Psoas muscle (tissue), 7 donors: ENCODE measurements at regions not wholly inside any gene's neighbourhood (a gene's known extent, or its start where the extent isn't known, plus 50 kb on each side); places are given as distances from the start of the nearest gene placed in this dataset.
"Not testable (repeated sequence)": the region's sequence is repeated elsewhere in the genome, so short reads cannot be mapped to it uniquely, and the experiment has no call there.

ENCODE experiments used
- ATAC-seq, 4 donors: fragments of 200-7000 bp; cut with Tn5 transposase; one replicate each; pipeline ENCODE4 v1.9.1; 2020; ENCODE audit warnings: moderate library complexity in 3 of 4, mild to moderate bottlenecking in 2 of 4
- DNase-seq, 2 donors: peaks; one replicate each; pipeline ENCODE4 v3.0.0-alpha.2; 2020
- H3K27ac ChIP-seq: fragments of 200-600 bp; one replicate; pipeline ENCODE4 v1.8.0; 2022
- H3K27me3 ChIP-seq, 3 donors: fragments of 200-600 bp in 1 of 3; one replicate each; pipeline versions ENCODE4 v1.6.1 to v1.8.0; 2013 to 2022; ENCODE audit warnings: low read length in 2 of 3, mild to moderate bottlenecking in 2 of 3, moderate library complexity in 1 of 3; ENCODE audit not compliant: insufficient read depth in 3 of 3
- H3K36me3 ChIP-seq, 2 donors: fragments of 200-600 bp in 1 of 2; one replicate each; pipeline versions ENCODE4 v1.6.1 to v1.8.0; 2013 to 2022; ENCODE audit warnings: low read depth in 1 of 2, mild to moderate bottlenecking in 1 of 2, moderate library complexity in 1 of 2; ENCODE audit not compliant: insufficient read depth in 1 of 2
- H3K4me1 ChIP-seq: fragments of 200-600 bp; one replicate; pipeline ENCODE4 v1.8.0; 2022
- H3K4me3 ChIP-seq: fragments of 200-600 bp; one replicate; pipeline ENCODE4 v1.8.0; 2022; ENCODE audit warnings: mild to moderate bottlenecking
- H3K9me3 ChIP-seq: fragments of 200-600 bp; one replicate; pipeline ENCODE4 v1.8.0; 2022
- WGBS, 3 donors: extraction: QIAGEN DNeasy Blood & Tissue Kit; methylation state at CpG; one replicate each; pipeline versions ENCODE4 v1.1.6 to v1.1.7; 2013; 5-methylcytosine and 5-hydroxymethylcytosine counted together
- intact Hi-C, 2 donors: fragments of 100-400 bp; cut with DNase I; formaldehyde crosslinking; loops; one replicate each; pipeline versions ENCODE4 v1.11.0 to v1.14.2; 2022
- TF ChIP-seq, protein P1 (sequence below): fragments of 200-600 bp; IDR thresholded peaks from one replicate; pipeline ENCODE4 v1.8.0; 2022; ENCODE audit warnings: antibody characterized with exemption
- donor health status: healthy with polysubstance abuse.
- donor health status: DM: no; HTN: no; CAD: no; lungs with moderate emphysema.
- donor health status: Bipolar disorder and iron deficiency.
- donor health status: healthy.
- donor health status: DM: yes; HTN: yes; CAD: no.
- donor health status: DM: no; HTN: no; CAD: no.
- donor health status: DM: yes; HTN: yes; CAD: no.

DNA sequence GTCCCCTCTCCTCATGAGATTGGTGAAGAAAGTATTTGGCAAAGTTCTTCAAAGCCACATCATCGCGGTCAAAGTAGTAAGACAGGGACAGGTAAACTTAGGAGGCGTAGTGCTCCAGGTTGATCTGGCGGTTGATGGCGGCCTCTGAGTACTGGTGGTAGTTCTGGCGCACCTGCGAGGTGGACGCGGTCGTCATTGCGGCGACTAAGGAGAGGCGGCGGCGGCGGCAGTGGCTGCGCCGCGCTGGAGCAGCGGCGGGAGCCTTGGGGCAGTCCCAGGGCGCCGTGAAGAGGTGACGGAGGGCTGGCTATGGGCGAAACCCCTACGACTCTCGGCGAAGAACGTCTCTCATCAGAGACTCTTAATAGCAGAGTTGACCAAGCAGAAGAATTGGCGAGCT, 107.2 kb upstream of the UBE2E3 start:
- TF ChIP-seq, protein P1, sequence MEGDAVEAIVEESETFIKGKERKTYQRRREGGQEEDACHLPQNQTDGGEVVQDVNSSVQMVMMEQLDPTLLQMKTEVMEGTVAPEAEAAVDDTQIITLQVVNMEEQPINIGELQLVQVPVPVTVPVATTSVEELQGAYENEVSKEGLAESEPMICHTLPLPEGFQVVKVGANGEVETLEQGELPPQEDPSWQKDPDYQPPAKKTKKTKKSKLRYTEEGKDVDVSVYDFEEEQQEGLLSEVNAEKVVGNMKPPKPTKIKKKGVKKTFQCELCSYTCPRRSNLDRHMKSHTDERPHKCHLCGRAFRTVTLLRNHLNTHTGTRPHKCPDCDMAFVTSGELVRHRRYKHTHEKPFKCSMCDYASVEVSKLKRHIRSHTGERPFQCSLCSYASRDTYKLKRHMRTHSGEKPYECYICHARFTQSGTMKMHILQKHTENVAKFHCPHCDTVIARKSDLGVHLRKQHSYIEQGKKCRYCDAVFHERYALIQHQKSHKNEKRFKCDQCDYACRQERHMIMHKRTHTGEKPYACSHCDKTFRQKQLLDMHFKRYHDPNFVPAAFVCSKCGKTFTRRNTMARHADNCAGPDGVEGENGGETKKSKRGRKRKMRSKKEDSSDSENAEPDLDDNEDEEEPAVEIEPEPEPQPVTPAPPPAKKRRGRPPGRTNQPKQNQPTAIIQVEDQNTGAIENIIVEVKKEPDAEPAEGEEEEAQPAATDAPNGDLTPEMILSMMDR = no peak
- ATAC-seq (no peak), DNase-seq (no peak)
- 70 to 85% (median 74%) methylated on average over 23 to 27 of the region's 30 CpGs for WGBS, 3 donors
- Histone ChIP-seq H3K9me3 (peaks cover 10% of the 10 kb centered on the region), H3K27me3 (no peaks in the 10 kb centered on the region), H3K4me1 (no peaks in the 10 kb centered on the region), H3K4me3 (no peak overlapping the region), H3K36me3 (no peaks in the 10 kb centered on the region), H3K27ac (no peak overlapping the region)
- intact Hi-C loops = no loop called here

DNA sequence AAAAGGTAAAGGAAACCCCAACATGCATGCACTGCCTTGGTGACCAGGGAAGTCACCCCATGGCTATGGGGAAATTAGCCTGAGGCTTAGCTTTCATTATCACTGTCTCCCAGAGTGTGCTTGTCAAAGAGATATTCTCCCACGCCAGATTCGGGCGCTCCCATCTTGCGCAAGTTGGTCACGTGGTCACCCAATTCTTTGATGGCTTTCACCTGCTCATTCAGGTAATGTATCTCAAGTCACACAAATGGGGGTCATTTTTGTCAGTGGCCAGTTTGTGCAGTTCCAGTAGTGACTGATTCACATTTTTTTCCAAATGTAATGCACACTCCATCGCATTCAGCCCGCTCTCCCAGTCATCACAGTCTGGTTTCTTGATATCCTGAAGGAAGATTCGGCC, 107.6 kb upstream of the UBE2E3 start:
- ATAC-seq, H3K9me3 ChIP-seq, H3K36me3 ChIP-seq, DNase-seq, H3K27me3 ChIP-seq, H3K27ac ChIP-seq, H3K4me3 ChIP-seq, intact Hi-C loops, H3K4me1 ChIP-seq: not testable (repeated sequence)
- 91 to 94% (median 93%) methylated on average over 6 to 8 of the region's 8 CpGs for WGBS, 3 donors

DNA sequence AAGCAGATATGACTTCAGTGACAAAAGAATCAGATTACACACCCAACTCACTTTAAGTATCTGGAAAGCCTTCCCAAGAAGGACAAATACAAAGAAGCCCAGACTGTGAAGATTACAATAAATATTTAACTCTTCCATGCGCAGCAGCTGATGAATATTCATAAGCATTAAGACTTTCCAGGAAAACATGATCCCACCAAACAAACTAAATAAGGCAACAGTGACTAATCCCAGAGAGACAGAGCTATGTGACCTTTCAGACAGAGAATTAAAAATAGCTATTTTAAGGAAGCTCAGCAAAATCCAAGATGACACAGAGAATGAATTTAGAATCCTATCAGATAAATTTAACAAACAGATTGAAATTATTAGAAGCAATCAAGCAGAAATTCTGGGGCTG, 108.2 kb upstream of the UBE2E3 start:
- H3K36me3 ChIP-seq = no peaks in the 10 kb centered on the region
- TF ChIP-seq, protein P1 = no peak
- WGBS, 3 donors = 73 to 84% (median 79%) methylated on average over 1 of the region's 1 CpG
- no peak overlapping the region for H3K4me3 ChIP-seq
- no peaks in the 10 kb centered on the region for H3K27me3 ChIP-seq
- intact Hi-C loops = no loop called here
- DNase-seq = no peak
- H3K9me3 ChIP-seq = peaks cover 2% of the 10 kb centered on the region
- peak in 2 of 4 donors; percentile 43 to 49 for ATAC-seq
- H3K4me1 ChIP-seq = no peaks in the 10 kb centered on the region
- no peak overlapping the region for H3K27ac ChIP-seq

DNA sequence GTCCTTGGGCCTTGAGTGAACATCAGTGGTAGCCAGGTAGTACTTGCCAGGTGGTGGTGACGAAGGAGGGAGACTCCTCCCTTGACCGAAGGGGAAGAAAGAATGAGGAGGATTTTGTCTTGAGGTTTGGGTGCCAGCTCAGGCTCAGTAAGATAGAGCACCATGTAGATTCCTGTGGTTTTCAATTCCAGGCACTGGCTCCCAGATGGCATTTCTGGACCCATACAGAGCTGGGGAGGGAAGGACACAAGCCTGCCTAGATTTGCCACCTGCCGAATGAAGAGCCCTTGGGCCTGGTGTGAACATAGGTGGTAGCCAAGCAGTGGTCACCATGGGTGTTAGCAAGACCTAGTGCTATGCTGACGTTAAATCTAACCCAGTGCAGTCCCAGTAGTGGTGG, 108.8 kb upstream of the UBE2E3 start:
- no peaks in the 10 kb centered on the region for H3K27me3 ChIP-seq
- TF ChIP-seq, protein P1 = no peak
- no peak overlapping the region for H3K4me3 ChIP-seq
- no peaks in the 10 kb centered on the region for H3K36me3 ChIP-seq
- H3K27ac ChIP-seq = no peak overlapping the region
- DNase-seq (no peak), ATAC-seq (peak in 1 of 4 donors; percentile 64)
- H3K4me1 ChIP-seq = no peaks in the 10 kb centered on the region
- WGBS, 3 donors = 62 to 67% (median 65%) methylated on average over 4 of the region's 4 CpGs
- H3K9me3 ChIP-seq = no peaks in the 10 kb centered on the region
- intact Hi-C loops = no loop called here

DNA sequence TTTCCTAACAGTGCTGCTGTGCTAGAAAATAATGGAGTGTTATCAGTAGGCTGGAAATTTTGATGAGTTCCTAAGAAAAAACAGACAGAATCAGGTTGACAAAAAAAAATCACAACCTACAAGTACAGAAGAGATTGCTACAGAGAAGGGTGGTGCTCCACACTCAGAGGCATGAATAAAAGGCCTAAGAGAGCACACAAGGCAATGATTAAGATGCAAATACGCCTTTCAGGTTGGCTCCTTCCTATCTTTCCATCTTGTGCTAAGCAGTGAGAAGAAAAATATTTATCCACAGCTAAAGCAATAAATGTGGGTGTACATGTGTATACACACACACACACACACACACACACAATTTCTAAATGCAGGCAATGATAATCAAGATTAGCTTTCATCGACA, 130.6 kb upstream of the UBE2E3 start:
- Histone ChIP-seq H3K9me3 (no peaks in the 10 kb centered on the region), H3K4me3 (no peak overlapping the region), H3K27ac (no peak overlapping the region), H3K27me3 (no peaks in the 10 kb centered on the region), H3K36me3 (no peaks in the 10 kb centered on the region), H3K4me1 (no peaks in the 10 kb centered on the region)
- 93 to 97% (median 96%) methylated on average over 2 of the region's 2 CpGs for WGBS, 3 donors
- intact Hi-C loops = no loop called here
- DNase-seq (no peak), ATAC-seq (no peak)
- TF ChIP-seq, protein P1 = no peak
